Smooth muscle cell (in vitro differentiated cells): ENCODE measurements at regions not wholly inside any gene's neighbourhood (a gene's known extent, or its start where the extent isn't known, plus 50 kb on each side); places are given as distances from the start of the nearest gene placed in this dataset.

ENCODE experiments used
- DNase-seq: peaks from one replicate; lab custom pipeline; 2025; ENCODE audit not compliant: unreplicated experiment; lab: John Stamatoyannopoulos, UW
- H2AFZ ChIP-seq: fragments of 200-600 bp; sonication (generic); 2 replicates; pipeline ENCODE4 v1.6.0; 2016; ENCODE audit warnings: antibody characterized with exemption, low read depth, mild to moderate bottlenecking
- H3F3A ChIP-seq: fragments of 200-600 bp; sonication (generic); 2 replicates; pipeline ENCODE4 v1.6.0; 2017; ENCODE audit warnings: antibody characterized with exemption, low read depth
- H3K27ac ChIP-seq: fragments of 200-600 bp; sonication (generic); 2 replicates; pipeline ENCODE4 v1.5.1; 2016; ENCODE audit warnings: low read depth, mild to moderate bottlenecking
- H3K27me3 ChIP-seq: fragments of 200-600 bp; sonication (generic); 2 replicates; pipeline ENCODE4 v1.6.1; 2016; ENCODE audit warnings: low read depth, mild to moderate bottlenecking
- H3K36me3 ChIP-seq: fragments of 200-600 bp; sonication (generic); 2 replicates; pipeline ENCODE4 v1.5.1; 2016; ENCODE audit warnings: low read depth
- H3K4me1 ChIP-seq: fragments of 200-600 bp; sonication (generic); 2 replicates; pipeline ENCODE4 v1.5.1; 2016; ENCODE audit warnings: low read depth
- H3K4me2 ChIP-seq: fragments of 200-600 bp; sonication (generic); 2 replicates; pipeline ENCODE4 v1.6.0; 2016; ENCODE audit warnings: mild to moderate bottlenecking
- H3K4me3 ChIP-seq: fragments of 200-600 bp; sonication (generic); 2 replicates; pipeline ENCODE4 v1.5.1; 2016; ENCODE audit warnings: mild to moderate bottlenecking
- H3K79me2 ChIP-seq: fragments of 200-600 bp; sonication (generic); 2 replicates; pipeline ENCODE4 v1.6.0; 2016; ENCODE audit warnings: low read depth, mild to moderate bottlenecking
- H3K9ac ChIP-seq: fragments of 200-600 bp; sonication (generic); 2 replicates; pipeline ENCODE4 v1.6.0; 2016; ENCODE audit warnings: low read depth
- H3K9me3 ChIP-seq: fragments of 200-600 bp; sonication (generic); replicated peaks from 2 replicates; pipeline ENCODE4 v1.5.1; 2016; ENCODE audit warnings: low read depth
- H4K20me1 ChIP-seq: fragments of 200-600 bp; sonication (generic); 2 replicates; pipeline ENCODE4 v1.6.0; 2016; ENCODE audit warnings: low read depth
- CTCF ChIP-seq: fragments of 200-600 bp; sonication (generic); IDR thresholded peaks from 2 replicates; pipeline ENCODE4 v1.5.1; 2017; ENCODE audit warnings: borderline replicate concordance, mild to moderate bottlenecking, antibody characterized with exemption; ENCODE audit not compliant: insufficient read depth, poor library complexity, severe bottlenecking
- WGBS: methylation state at CpG from one replicate; pipeline ENCODE4 v1.1.7; 2016; ENCODE audit warnings: low lambda C conversion rate; 5-methylcytosine and 5-hydroxymethylcytosine counted together

- no peak overlapping the region for H3K9ac ChIP-seq
- no peak overlapping the region for H3K4me2 ChIP-seq
- H3K79me2 ChIP-seq: no peaks in the 10 kb centered on the region
- H2AFZ ChIP-seq: no peak overlapping the region
- no peaks in the 10 kb centered on the region for H4K20me1 ChIP-seq
- no peaks in the 10 kb centered on the region for H3K9me3 ChIP-seq
- no peaks in the 10 kb centered on the region for H3K36me3 ChIP-seq
- no peaks in the 10 kb centered on the region for H3K4me1 ChIP-seq
- no peak for TF ChIP-seq CTCF
- H3K27me3 ChIP-seq: no peaks in the 10 kb centered on the region
- H3K27ac ChIP-seq: no peak overlapping the region
- H3K4me3 ChIP-seq: no peak overlapping the region
- 66% methylated on average over 1 of the region's 1 CpG for WGBS
- H3F3A ChIP-seq: no peaks in the 10 kb centered on the region
- DNase-seq: no peak
These were observed 627.4 kb upstream of the EPHA5 start for GRCh38 chr4:66297703-66298102.

GRCh38 chr4:66294638-66295037, 624.3 kb upstream of the EPHA5 start:
- no peaks in the 10 kb centered on the region for H4K20me1 ChIP-seq
- TF ChIP-seq CTCF: no peak
- no peaks in the 10 kb centered on the region for H3K4me1 ChIP-seq
- 65% methylated on average over 5 of the region's 5 CpGs for WGBS
- no peaks in the 10 kb centered on the region for H3K36me3 ChIP-seq
- H3K27me3 ChIP-seq: no peaks in the 10 kb centered on the region
- H3K9me3 ChIP-seq: no peaks in the 10 kb centered on the region
- no peaks in the 10 kb centered on the region for H3K79me2 ChIP-seq
- no peak overlapping the region for H3K27ac ChIP-seq
- no peaks in the 10 kb centered on the region for H3F3A ChIP-seq
- no peak overlapping the region for H3K9ac ChIP-seq
- DNase-seq: no peak
- no peak overlapping the region for H3K4me2 ChIP-seq
- H3K4me3 ChIP-seq: no peak overlapping the region
- H2AFZ ChIP-seq: no peak overlapping the region

GRCh38 chr4:66284991-66285451, 614.7 kb upstream of the EPHA5 start:
- no peaks in the 10 kb centered on the region for H4K20me1 ChIP-seq
- no peak for DNase-seq
- WGBS: 88% methylated on average over 15 of the region's 15 CpGs
- no peaks in the 10 kb centered on the region for H3K27me3 ChIP-seq
- H3F3A ChIP-seq: no peaks in the 10 kb centered on the region
- H3K36me3 ChIP-seq: no peaks in the 10 kb centered on the region
- H3K4me3 ChIP-seq: no peak overlapping the region
- TF ChIP-seq CTCF: no peak
- H3K4me1 ChIP-seq: no peaks in the 10 kb centered on the region
- H3K4me2 ChIP-seq: no peak overlapping the region
- no peaks in the 10 kb centered on the region for H3K9me3 ChIP-seq
- no peak overlapping the region for H3K9ac ChIP-seq
- H3K79me2 ChIP-seq: no peaks in the 10 kb centered on the region
- H2AFZ ChIP-seq: no peak overlapping the region
- no peak overlapping the region for H3K27ac ChIP-seq

- H2AFZ ChIP-seq: no peak overlapping the region
- no peaks in the 10 kb centered on the region for H3K9me3 ChIP-seq
- no peaks in the 10 kb centered on the region for H3F3A ChIP-seq
- no peak overlapping the region for H3K9ac ChIP-seq
- H3K27ac ChIP-seq: no peak overlapping the region
- no peaks in the 10 kb centered on the region for H3K36me3 ChIP-seq
- no peaks in the 10 kb centered on the region for H4K20me1 ChIP-seq
- no peaks in the 10 kb centered on the region for H3K27me3 ChIP-seq
- no peaks in the 10 kb centered on the region for H3K4me1 ChIP-seq
- H3K79me2 ChIP-seq: no peaks in the 10 kb centered on the region
- no peak overlapping the region for H3K4me2 ChIP-seq
- no peak overlapping the region for H3K4me3 ChIP-seq
- DNase-seq: no peak
- no peak for TF ChIP-seq CTCF
- 97% methylated on average over 1 of the region's 1 CpG for WGBS
These were observed 608.8 kb upstream of the EPHA5 start for GRCh38 chr4:66279084-66279483.
